GM18858 (cell line): ENCODE measurements at regions not wholly inside any gene's neighbourhood (a gene's known extent, or its start where the extent isn't known, plus 50 kb on each side); places are given as distances from the start of the nearest gene placed in this dataset.

Source experiments
- ATAC-seq: cut with Tn5 transposase; IDR thresholded peaks from one replicate; pipeline ENCODE4 v1.9.1; 2021; ENCODE audit not compliant: unreplicated experiment

DNA sequence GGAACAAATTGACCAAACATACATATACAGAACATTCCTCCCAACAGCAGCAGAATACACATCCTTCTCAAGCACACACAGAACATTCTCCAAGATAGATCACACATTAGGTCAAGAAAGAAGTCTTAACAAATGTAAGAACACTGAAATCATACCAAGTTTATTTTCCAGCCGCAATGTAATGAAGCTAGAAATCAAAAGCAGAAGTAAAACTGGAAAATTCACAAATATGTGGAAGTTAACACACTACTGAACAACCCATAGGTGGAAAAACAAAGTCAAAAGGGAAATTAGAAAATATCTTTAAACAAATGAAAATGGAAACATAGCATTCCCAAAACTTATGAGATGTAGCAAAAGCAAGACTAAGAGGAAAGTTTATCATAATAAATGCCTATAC, 692.6 kb downstream of the DIAPH3 start:
- ATAC-seq, result no peak

DNA sequence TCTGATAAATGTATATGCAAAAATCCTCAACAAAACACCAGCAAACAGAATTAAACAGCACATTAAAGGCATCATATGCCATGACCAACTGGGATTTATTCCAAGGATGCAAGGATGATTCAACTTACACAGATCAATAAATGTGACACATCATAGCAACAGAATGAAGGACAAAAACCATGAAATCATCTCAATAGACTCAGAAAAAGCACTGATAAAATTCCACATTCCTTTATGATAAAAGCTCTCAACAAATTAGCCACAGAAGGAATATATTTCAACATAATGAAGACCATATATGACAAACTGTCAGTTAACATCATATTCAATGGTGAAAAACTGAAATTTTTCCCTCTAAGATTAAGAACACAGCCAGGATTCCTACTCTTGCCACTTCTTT, 691.6 kb downstream of the DIAPH3 start:
- no peak for ATAC-seq

DNA sequence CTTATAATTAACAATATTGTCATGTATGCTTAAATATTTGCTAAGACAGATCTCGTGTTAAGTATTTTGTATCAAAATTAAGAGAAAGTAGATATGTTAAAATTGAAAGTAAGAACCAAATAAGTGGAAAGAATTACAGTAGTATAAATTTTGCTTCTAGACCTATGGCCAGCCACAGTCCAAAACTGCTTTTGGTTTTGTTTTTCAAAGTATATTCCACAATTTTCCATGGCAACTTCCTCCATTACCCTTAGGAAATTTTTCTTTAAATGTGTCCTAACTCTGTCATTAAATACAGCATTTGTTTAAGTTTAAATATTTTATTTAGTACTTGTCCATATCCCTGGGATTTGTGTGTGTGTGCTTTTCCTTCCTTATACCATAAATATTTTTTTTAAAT, 689.0 kb downstream of the DIAPH3 start:
- no peak for ATAC-seq

DNA sequence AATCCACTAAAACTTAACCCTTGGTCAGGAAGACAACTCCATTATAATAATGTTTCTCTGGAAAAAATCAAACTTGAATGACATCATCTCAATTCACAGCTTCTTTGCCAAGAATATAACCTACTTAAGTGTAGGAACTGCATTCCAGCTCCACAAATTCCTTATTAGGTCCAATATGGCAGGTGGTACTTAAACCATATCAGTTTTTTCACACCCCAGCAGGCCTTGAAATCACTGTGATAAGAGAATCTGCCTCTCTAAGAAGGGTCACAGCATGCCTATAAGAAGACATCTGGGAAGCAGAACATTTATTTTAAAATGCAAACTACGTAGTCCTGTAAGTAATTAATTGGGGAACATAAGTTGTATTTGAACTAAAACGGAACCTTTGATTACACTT, 687.8 kb downstream of the DIAPH3 start:
- no peak for ATAC-seq

DNA sequence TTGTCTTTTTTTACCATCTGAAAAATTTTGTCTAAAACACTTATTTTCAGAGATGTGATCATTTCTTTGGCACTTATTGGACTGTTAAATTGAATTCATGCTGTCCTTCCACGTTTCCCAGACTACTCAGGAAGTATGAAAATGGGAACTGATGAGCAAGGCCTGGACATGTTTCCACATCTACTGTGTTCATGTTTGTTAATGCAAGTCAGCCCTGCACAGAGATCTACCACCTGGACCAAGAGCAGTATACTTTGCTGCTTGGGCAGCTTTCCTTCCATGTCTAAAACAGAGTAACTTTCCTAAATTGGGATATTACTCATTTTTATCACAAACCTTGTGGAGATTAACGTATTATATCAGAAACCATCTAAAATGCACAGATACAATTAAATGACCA, 687.4 kb downstream of the DIAPH3 start:
- no peak for ATAC-seq

DNA sequence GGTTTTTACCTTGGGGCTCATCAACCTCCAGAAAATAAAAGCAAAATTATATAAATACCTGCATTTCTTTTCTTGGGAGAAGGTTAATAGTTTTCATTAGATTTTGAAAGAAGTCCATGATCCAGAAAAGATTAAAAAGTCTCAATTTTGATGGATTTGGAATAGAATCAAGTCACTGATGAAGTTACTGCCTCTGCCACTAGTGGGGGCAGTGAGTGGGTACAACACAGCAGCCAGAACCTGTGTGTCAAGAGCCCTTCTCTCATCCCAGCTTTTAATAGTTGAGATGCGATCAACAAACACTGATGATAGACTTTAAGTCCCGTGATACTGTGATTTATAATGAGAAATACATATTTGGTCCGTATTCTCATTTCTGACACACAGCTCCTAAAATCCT, 686.7 kb downstream of the DIAPH3 start:
- no peak for ATAC-seq

DNA sequence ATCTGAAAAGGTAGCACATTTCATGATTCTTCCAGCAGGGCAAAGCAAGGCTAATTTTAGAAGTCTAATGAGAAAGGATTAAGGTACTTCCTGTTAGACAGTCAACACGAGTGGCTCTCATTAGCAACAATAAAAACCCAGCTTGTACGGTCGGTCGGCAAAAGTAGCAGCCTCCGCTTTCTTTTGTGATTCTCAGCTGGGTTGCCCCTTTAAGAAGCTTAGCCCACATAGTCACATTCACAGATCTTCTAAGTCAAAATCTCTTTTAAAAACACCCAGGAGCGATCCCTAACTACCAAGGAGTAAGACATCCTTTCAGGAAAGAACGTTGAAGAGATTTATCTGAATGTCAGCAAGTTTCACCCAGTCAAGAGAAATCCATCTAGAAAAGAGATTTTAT, 684.8 kb downstream of the DIAPH3 start:
- no peak for ATAC-seq

DNA sequence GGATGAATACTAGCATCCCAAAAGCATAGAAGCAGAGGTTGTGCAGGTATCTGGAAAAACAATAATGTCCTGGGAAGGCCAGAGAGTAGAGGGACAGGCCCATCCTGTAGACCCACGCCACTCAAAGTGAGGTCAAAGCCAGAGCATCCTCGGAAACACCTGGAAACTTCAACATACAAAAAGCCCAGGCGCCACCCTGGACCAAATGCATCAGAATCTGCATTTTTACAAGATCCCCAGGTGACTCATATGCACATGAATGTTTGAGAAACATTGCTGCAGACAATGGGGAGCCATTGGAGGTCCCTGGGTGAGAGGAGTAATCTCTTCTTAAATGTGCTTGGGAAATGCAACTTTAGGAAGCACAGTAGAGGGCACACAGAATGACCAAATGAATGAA, 684.1 kb downstream of the DIAPH3 start:
- no peak for ATAC-seq

DNA sequence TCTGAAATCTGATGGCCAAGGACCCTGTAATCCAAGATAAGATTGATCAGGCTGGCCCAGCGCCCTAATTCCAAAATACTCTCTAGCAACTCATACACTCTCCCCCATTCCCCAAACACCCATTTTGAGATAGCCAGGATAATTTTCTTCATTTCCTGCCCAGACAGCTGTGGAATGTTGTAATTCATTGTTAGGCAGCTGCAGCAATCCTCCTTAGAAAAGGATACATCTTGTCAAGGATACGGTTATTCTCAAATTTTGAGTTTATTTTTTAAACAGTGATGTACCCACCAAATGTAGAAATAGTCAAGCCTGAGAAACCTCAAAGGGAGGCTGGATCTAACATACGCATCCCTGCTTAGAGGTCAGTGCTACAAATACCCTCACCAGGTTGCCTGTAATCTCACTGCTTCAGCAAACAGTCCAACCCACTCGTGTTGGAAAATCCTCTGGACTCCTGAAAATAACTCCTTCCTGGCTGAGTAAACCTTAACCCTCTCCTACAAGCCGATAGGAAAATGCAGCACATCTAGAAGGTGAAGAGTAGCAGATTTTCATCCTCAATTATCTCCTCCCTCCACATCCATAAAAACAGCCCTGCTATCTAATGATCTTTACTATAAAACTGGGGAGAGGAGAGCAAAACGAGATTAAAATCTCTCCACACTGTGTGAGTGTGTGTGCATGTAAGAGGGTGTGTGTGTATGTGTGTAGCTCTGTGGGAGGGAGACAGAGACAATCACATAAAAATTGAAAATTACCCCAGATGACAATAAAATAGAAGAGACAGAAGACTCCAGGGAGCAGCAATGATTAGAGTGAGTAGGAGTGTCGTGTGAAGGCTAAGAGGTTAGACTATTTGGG, 683.1 kb downstream of the DIAPH3 start:
- no peak for ATAC-seq

DNA sequence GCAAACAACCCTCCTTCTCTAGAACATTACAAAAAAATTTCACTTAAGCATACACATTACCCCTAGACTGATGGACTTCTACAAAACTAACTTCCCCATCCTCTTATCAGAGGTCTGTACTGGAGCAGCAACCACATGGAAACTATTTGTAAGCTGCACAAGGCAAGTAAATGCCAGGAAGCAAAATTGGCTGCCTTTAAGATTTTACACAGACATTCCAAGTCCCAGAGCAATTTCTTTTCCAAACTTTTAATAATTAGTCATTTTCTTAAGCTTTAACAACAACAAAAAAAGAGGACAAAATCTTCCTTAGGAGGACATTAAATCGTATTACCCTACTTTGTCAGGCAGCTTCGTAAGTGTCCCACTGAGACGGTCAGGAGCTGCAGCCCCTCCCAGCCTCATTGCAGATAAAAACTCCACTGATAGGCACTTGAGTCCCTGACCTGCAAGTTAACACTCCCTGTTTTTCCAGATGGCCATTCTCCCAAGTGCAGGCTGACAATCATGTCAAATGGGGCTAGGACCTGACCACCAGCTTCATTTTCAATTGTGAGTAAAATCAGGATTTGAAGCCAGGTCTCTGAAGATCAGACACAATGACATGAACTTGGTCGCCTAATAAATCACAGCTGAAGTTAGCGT, 680.1 kb downstream of the DIAPH3 start:
- ATAC-seq, result no peak

DNA sequence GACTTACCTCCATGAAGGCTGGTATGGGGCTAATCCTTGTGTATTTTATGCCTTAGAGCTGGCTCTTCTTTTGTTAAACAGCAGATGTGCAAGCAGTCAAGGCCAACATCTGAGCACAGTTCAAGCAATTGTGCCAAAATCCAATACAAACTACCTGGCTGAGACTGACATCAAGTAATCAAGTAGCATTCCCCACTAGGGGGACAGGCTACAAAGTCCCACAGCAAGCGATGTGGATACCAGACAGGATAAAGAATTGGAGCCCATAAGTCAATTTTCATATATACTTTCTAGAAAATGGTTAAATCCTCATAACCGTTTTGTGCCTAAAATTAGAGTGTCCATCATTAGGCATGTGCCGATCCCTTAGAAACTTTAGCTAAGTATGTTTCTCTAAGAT, 675.8 kb downstream of the DIAPH3 start:
- ATAC-seq, result no peak

DNA sequence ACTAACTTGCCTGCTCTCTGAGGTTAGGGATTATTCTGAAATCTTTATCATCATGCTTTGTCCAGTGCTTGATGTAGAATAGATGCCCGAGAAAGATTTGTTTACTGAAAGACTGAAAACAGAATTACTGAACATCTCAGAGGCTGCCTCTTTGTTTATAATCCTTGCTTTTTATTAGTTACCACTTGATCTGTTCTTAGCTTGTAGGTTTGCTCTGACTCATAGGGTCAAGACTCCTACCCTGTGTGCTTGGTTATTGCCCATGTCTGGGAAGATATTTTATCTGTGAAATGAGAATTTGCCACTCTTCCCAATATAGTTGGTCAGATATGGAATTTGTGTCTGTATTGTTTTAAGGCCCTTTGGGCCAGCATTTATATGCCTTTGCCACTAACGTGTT, 675.3 kb downstream of the DIAPH3 start:
- no peak for ATAC-seq

DNA sequence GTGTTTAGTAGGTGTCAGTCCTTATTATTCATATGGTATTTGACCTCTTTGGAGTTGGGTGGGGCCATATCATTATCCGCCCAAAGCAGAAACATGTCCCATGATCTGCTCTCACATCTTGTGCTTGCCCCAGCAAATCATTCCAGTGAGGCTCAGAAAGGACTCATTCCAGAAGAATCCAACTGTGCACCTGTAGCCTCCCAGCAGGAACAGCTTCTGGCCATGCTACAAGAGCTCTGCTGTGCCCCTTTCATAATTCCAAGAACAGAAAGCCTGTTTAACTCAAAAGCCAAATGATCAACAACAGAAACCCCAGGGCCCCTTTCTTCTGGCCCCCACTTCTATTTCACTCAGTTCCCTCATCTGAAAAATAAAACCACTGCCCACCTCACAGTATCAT, 673.1 kb downstream of the DIAPH3 start:
- ATAC-seq, result no peak

DNA sequence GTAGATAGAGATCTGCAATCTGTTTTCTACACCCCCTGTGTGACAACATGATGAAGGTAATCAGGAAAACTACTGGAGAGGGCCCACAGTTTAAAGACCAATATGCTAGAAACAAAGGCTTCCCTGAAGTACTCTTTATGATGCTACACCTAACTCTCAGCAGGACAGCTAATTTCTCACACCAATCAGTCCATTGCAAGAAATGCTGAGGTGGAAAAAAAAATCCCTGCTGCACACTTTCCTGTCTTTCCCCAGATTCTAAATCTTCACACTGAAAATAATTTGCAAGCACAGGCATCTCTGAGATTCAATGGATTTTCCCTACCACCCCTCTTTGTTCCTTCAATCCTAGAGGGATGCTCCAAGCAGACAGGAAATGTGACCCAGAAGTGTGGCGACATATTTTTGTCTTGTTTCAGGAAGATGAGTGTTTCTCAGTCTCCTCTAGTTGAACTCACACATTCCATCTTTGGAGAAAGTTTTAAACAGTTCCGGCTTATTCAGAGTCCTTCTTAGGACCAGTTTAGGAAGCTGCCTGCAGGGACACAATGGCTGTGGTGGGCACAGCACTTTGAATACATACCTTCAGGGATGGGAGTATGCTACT, 671.6 kb downstream of the DIAPH3 start:
- ATAC-seq, result no peak

DNA sequence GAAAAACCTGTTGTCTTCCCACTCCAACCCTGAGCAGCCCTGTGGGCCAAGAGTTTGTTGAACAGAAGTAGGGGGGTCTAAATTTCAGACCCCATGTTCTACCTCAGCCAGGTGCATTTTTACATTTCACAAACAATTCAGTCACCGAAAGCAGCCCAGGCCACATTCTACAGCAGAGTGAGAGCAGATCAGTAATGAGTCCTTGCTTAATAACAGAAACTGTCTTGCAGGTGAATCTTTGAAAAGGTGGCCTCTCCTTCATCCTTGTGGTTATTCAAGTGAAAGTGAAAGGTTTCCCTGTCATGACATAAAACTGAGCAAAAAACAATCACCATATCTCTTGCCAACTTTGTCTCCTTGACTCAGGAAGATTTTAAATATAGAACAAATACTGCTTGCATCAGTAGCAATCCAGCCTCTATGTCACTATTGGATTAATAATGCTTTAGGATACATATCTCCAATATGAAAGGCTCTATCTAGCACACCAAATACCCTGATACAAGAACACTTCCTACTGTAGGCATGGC, 670.2 kb downstream of the DIAPH3 start:
- no peak for ATAC-seq

DNA sequence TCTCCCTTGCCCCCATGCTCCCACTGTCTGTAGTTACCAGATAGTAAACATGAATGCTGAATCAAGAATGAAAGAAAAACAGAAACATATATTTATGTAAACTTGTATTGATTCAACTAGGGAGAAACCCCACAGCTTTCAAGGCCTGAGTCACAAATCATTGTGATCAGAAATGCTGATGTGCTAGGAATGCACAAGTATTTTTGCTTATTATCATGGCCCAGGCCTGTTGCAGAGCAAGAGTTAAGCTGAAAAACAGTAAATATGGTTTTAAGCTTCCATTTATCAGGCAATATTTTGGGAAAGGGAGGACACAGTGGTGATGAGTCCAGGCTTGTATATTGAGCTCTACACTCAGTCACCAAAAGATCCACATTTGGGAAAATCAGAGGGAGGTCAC, 669.6 kb downstream of the DIAPH3 start:
- no peak for ATAC-seq

DNA sequence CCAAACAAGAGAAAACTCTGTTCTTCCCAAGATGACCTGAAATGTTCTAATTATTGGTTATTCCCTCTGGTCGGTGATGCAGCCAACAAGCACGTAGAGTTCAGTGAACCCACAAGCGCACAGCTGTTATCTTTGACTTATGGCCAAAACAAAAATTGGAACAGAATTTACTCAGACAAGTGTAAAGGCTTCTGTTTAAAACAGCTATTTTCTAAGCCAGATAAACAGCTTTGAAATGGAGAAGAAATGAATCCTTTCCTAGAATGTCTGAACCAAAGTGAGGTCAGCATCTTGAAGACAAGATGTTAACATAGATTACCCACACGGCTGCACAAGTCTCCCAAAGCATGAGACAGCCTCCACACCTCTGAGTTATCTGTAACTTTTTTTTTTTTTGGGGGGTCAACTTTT, 669.2 kb downstream of the DIAPH3 start:
- ATAC-seq, result no peak

DNA sequence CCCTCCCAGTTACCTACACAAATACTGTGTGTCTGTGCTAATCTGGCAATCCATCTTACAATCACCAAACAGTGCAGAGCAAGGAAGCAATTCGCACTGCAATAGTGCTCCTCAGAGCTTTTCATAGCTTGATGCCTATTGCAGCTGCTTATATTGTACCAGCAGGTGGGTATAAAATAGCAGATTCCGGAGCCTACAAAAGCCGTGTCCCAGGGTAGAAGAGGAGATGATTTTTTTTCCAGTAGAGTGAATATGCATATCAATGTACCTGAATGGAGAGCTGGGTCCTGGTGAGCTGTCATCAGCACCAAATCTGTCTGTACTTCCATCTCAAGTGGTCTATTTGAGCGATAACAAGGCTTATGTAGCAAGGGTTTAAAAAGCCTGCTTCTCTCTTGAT, 668.4 kb downstream of the DIAPH3 start:
- no peak for ATAC-seq

DNA sequence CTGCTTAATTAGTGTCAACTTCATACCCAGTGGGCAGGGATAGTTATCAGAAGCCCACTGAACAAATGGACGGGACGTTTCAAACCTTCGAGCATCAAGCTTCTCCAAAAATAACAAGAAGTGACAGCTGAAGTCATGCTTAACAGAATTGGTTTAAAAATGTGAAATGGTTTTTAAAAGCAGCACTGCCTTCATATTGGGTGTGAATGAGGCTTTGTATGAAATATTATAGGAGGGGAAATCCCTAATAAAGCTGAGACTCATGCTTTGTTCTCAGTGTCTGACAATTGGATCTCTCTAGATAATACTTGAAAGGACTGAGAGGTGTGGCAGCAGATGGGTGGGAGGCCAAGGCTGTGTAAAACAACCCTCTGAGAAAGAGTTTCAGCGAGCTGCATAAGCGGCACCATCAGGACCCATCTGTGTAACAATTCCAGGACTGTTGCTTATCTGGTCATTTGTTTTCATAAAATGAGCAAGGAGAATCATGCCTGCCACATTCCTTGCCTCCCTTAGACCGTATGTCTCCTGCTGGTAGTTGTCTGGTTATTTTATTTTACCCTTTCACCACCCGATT, 667.7 kb downstream of the DIAPH3 start:
- no peak for ATAC-seq

DNA sequence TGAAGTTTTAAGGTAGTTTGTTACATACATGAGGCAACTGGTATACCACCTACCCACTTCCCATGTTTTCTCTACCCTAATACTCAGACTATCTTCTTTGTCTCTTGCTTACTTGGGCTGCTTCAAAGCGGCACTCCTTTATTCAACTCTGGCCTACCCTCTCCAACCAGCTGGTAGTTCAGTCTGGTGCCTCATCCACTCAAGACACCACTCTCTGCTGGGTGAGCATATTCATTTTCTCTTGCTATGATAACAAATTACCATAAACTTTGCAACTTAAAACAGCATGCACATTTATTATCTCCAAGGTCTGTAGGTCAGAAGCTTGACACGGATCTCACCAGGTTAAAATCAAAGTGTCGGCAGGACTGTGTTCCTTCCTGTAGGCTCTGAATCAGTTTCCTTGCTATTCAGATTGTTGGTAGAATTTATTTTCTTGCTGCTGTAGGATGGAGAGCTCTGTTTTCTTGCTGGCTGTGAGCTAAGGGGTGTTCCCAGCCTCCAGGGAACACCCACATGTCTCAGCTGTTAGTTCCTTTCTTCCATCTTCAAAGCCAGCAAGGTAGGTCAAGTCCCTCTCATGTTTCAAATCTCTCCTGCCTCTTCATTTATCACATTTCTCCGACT, 666.0 kb downstream of the DIAPH3 start:
- no peak for ATAC-seq

DNA sequence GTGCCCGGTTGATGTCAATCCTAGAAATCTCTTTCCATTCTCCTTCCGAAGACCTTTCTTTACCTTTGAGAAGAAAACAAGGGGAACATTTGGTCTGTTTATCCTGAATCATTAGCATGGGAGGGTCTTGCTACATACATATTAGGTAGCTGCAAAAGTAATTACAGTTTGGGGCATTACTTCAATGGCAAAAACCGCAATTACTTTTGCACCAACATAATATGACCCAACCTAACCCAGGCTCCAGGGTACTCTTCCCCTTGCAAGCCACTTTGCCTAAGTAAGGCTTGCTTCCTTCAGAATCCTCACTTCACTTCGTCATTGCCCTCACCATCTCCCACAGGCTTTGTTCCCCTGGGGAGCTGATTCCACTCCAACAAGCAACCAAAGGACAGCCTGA, 662.7 kb downstream of the DIAPH3 start:
- ATAC-seq, result no peak
